Ascending aorta (tissue), 2 donors: ENCODE measurements at regions not wholly inside any gene's neighbourhood (a gene's known extent, or its start where the extent isn't known, plus 50 kb on each side); places are given as distances from the start of the nearest gene placed in this dataset.
"Not testable (repeated sequence)": the region's sequence is repeated elsewhere in the genome, so short reads cannot be mapped to it uniquely, and the experiment has no call there.

Experiments
- DNase-seq, 2 donors: peaks; one replicate each; pipeline ENCODE4 v3.0.0-alpha.2; 2019; ENCODE audit warnings: low spot score in 2 of 2
- H3K27ac ChIP-seq, 2 donors: fragments of 200-600 bp; sonication (generic); one replicate each; pipeline ENCODE4 v1.5.1; 2016 to 2017; ENCODE audit warnings: mild to moderate bottlenecking in 1 of 2
- H3K27me3 ChIP-seq: fragments of 200-600 bp; sonication (generic); one replicate; pipeline ENCODE4 v1.5.1; 2017
- H3K36me3 ChIP-seq, 2 donors: fragments of 200-600 bp; sonication (generic); one replicate each; pipeline ENCODE4 v1.5.1; 2016
- H3K4me1 ChIP-seq, 2 donors: fragments of 200-600 bp; sonication (generic); one replicate each; pipeline ENCODE4 v1.5.1; 2016 to 2017; ENCODE audit warnings: mild to moderate bottlenecking in 1 of 2
- H3K4me3 ChIP-seq, 2 donors: fragments of 200-600 bp; sonication (generic); one replicate each; pipeline ENCODE4 v1.5.1; 2016 to 2017; ENCODE audit warnings: mild to moderate bottlenecking in 1 of 2
- H3K9me3 ChIP-seq, 2 donors: fragments of 200-600 bp; sonication (generic); one replicate each; pipeline ENCODE4 v1.5.1; 2016
- intact Hi-C: fragments of 100-400 bp; cut with DNase I; formaldehyde crosslinking; loops from one replicate; pipeline ENCODE4 v1.15.1; 2023

DNA sequence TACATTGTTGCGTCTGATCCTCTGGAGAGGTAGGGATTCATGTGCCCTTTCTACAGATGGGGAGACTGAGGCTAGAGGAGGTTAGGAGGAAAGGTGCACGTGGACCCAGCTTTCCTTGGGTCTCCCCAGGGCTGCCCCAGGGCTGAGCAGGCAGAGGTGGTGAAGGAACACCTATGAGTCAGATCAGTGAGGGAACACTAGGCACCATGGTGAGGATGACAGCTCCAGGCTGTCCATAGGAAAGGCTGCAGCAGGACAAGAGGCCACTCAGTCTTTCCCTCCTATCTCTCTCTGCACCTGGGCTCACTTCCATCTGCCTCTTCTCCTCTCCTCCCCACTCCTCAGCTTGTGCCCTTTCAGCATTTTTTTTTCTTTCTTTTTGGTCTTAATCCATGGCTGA, 138.0 kb upstream of the TRIM73 start:
- H3K4me3 ChIP-seq, intact Hi-C loops, H3K9me3 ChIP-seq, H3K27ac ChIP-seq, H3K4me1 ChIP-seq, H3K36me3 ChIP-seq, H3K27me3 ChIP-seq, DNase-seq: not testable (repeated sequence)

DNA sequence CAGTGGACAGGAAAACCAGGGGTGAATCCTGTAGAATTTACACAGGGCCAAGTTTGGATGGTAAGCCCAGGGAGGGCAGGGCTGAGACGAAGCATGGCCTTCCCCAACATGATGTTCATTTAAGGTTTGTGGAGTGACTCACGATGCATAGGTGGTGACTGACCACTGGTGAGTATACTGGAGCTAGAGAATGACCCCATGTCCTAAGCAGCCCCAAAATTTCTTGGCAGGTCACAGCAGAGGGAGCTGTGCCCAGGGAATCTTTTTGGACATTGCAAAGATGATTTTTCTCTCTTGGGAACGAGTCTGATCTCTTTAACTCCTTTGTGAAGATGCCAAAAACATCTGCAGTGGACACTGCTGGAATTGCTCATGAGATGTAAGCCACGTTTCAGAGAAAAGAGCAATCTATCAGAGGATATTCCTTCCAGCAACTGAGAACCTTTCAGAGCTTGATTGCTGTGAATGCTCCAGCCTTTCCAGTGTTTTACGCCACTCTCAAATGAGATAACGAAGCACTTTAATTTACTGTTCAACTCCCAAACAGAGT, 135.9 kb upstream of the TRIM73 start:
- H3K4me1 ChIP-seq, DNase-seq, H3K9me3 ChIP-seq, H3K27ac ChIP-seq, H3K36me3 ChIP-seq, H3K27me3 ChIP-seq, intact Hi-C loops, H3K4me3 ChIP-seq: not testable (repeated sequence)

DNA sequence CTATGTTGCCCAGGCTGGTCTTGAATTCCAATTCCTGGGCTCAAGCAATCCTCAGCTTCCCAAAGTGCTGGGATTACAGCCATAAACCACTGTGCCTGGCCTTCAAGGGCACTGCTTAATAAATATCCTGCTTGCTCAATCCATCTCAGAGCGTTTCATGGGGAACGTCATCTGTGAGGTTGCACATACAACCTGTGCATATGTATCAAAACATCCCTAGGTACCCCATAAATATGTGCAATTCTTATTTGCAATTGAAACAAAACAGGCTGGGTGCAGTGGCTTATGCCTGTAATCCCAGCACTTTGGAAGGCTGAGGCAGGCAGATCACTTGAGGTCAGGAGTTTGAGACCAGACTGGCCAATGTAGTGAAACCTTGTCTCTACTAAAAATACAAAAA, 133.8 kb upstream of the TRIM73 start:
- H3K9me3 ChIP-seq, H3K27me3 ChIP-seq, H3K4me1 ChIP-seq, H3K36me3 ChIP-seq, intact Hi-C loops, H3K4me3 ChIP-seq, H3K27ac ChIP-seq, DNase-seq: not testable (repeated sequence)

- H3K27me3 ChIP-seq, H3K36me3 ChIP-seq, H3K4me3 ChIP-seq, H3K9me3 ChIP-seq, H3K27ac ChIP-seq, H3K4me1 ChIP-seq, DNase-seq, intact Hi-C loops: not testable (repeated sequence)
These were observed 127.3 kb upstream of the TRIM73 start for GRCh38 chr7:75268158-75268557.

GRCh38 chr7:75269159-75269558, 126.3 kb upstream of the TRIM73 start:
- H3K27me3 ChIP-seq, H3K27ac ChIP-seq, H3K4me1 ChIP-seq, H3K36me3 ChIP-seq, H3K4me3 ChIP-seq, DNase-seq, intact Hi-C loops, H3K9me3 ChIP-seq: not testable (repeated sequence)

DNA sequence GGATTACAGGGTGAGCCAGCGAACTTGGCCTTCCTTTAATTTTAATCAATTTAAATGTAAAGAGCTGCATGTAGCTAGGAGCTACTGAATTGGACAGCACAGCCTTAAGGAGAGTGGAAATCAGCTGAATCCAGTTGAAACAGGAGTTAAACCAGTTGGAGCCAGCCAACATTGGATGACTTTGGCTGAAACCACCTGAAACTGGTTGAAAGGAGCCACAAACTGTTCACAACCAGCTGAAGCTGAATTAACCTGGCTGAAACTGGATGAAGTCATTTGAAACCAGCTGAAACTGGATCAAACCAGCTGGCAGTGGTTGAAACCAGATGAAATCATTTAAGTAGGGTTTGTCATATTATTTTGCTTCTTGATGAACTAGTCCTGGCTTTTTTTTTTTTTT, 121.3 kb upstream of the TRIM73 start:
- intact Hi-C loops, H3K27ac ChIP-seq: not testable (repeated sequence)

More for the DNA sequence above, 121.3 kb upstream of the TRIM73 start:
- DNase-seq, H3K36me3 ChIP-seq, H3K27me3 ChIP-seq, H3K9me3 ChIP-seq, H3K4me1 ChIP-seq, H3K4me3 ChIP-seq: not testable (repeated sequence)
